ENCODE measurements at regions not wholly inside any gene's neighbourhood (a gene's known extent, or its start where the extent isn't known, plus 50 kb on each side); places are given as distances from the start of the nearest gene placed in this dataset.

GRCh38 chr13:71148396-71148795, 718.6 kb downstream of the DACH1 start:
- H3K36me3 ChIP-seq, result no peaks in the 10 kb centered on the region
- no peak overlapping the region for H3K27ac ChIP-seq
- WGBS, 2 donors, result 20 to 33% methylated on average over 1 of the region's 1 CpG
- H3K4me3 ChIP-seq, result no peak overlapping the region
- TF ChIP-seq EP300 (IDR thresholded peaks at IDR 0.05) (no peak), POLR2A (IDR thresholded peaks at IDR 0.05) (no peak), POLR2AphosphoS5 (IDR thresholded peaks at IDR 0.05) (no peak)
- TF ChIP-seq, protein P1, sequence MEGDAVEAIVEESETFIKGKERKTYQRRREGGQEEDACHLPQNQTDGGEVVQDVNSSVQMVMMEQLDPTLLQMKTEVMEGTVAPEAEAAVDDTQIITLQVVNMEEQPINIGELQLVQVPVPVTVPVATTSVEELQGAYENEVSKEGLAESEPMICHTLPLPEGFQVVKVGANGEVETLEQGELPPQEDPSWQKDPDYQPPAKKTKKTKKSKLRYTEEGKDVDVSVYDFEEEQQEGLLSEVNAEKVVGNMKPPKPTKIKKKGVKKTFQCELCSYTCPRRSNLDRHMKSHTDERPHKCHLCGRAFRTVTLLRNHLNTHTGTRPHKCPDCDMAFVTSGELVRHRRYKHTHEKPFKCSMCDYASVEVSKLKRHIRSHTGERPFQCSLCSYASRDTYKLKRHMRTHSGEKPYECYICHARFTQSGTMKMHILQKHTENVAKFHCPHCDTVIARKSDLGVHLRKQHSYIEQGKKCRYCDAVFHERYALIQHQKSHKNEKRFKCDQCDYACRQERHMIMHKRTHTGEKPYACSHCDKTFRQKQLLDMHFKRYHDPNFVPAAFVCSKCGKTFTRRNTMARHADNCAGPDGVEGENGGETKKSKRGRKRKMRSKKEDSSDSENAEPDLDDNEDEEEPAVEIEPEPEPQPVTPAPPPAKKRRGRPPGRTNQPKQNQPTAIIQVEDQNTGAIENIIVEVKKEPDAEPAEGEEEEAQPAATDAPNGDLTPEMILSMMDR (IDR thresholded peaks at IDR 0.05), result no peak
- no peaks in the 10 kb centered on the region for H3K4me1 ChIP-seq
- H3K9me3 ChIP-seq, result no peaks in the 10 kb centered on the region
- no peak for DNase-seq
- H3K27me3 ChIP-seq, result no peaks in the 10 kb centered on the region
- intact Hi-C loops (cut with DNase I), result no loop called here

- H3K9me3 ChIP-seq, result no peaks in the 10 kb centered on the region
- no peak overlapping the region for H3K4me3 ChIP-seq
- 91 to 93% methylated on average over 2 of the region's 2 CpGs for WGBS, 2 donors
- TF ChIP-seq, protein P1 (IDR thresholded peaks at IDR 0.05), result no peak
- TF ChIP-seq POLR2AphosphoS5 (IDR thresholded peaks at IDR 0.05) (no peak), EP300 (IDR thresholded peaks at IDR 0.05) (no peak), POLR2A (IDR thresholded peaks at IDR 0.05) (no peak)
- H3K4me1 ChIP-seq, result no peaks in the 10 kb centered on the region
- intact Hi-C loops (cut with DNase I), result no loop called here
- no peaks in the 10 kb centered on the region for H3K36me3 ChIP-seq
- DNase-seq, result no peak
- H3K27ac ChIP-seq, result no peak overlapping the region
- no peaks in the 10 kb centered on the region for H3K27me3 ChIP-seq
These were observed 722.1 kb downstream of the DACH1 start for GRCh38 chr13:71144883-71145282.

- no peak overlapping the region for H3K4me3 ChIP-seq
- no peak for DNase-seq
- 26 to 55% methylated on average over 2 of the region's 2 CpGs for WGBS, 2 donors
- H3K27ac ChIP-seq, result no peak overlapping the region
- intact Hi-C loops (cut with DNase I), result no loop called here
- H3K27me3 ChIP-seq, result no peaks in the 10 kb centered on the region
- no peak for TF ChIP-seq POLR2AphosphoS5 (IDR thresholded peaks at IDR 0.05)
- no peak for TF ChIP-seq EP300 (IDR thresholded peaks at IDR 0.05)
- no peak for TF ChIP-seq POLR2A (IDR thresholded peaks at IDR 0.05)
- TF ChIP-seq, protein P1 (IDR thresholded peaks at IDR 0.05), result no peak
- H3K4me1 ChIP-seq, result no peaks in the 10 kb centered on the region
- no peaks in the 10 kb centered on the region for H3K36me3 ChIP-seq
- no peaks in the 10 kb centered on the region for H3K9me3 ChIP-seq
These were observed 729.9 kb downstream of the DACH1 start for GRCh38 chr13:71137101-71137500.

GRCh38 chr13:71124230-71124629, 742.8 kb downstream of the DACH1 start:
- H3K4me3 ChIP-seq, result no peak overlapping the region
- no peaks in the 10 kb centered on the region for H3K27me3 ChIP-seq
- no peaks in the 10 kb centered on the region for H3K36me3 ChIP-seq
- H3K9me3 ChIP-seq, result no peaks in the 10 kb centered on the region
- DNase-seq, result no peak
- no peak overlapping the region for H3K27ac ChIP-seq
- H3K4me1 ChIP-seq, result no peaks in the 10 kb centered on the region
- intact Hi-C loops (cut with DNase I), result no loop called here
- TF ChIP-seq EP300 (IDR thresholded peaks at IDR 0.05), result no peak
- no peak for TF ChIP-seq POLR2A (IDR thresholded peaks at IDR 0.05)
- TF ChIP-seq, protein P1 (IDR thresholded peaks at IDR 0.05), result no peak
- no peak for TF ChIP-seq POLR2AphosphoS5 (IDR thresholded peaks at IDR 0.05)
- WGBS, 2 donors, result 84 to 94% methylated on average over 1 of the region's 1 CpG

- no peak overlapping the region for H3K27ac ChIP-seq
- WGBS, 2 donors, result 18 to 65% methylated on average over 6 of the region's 6 CpGs
- H3K27me3 ChIP-seq, result no peaks in the 10 kb centered on the region
- no peak for DNase-seq
- no peak overlapping the region for H3K4me3 ChIP-seq
- intact Hi-C loops (cut with DNase I), result no loop called here
- TF ChIP-seq, protein P1 (IDR thresholded peaks at IDR 0.05), result no peak
- TF ChIP-seq EP300 (IDR thresholded peaks at IDR 0.05), result no peak
- TF ChIP-seq POLR2AphosphoS5 (IDR thresholded peaks at IDR 0.05), result no peak
- no peak for TF ChIP-seq POLR2A (IDR thresholded peaks at IDR 0.05)
- no peaks in the 10 kb centered on the region for H3K9me3 ChIP-seq
- H3K36me3 ChIP-seq, result no peaks in the 10 kb centered on the region
- H3K4me1 ChIP-seq, result no peaks in the 10 kb centered on the region
These were observed 748.1 kb downstream of the DACH1 start for GRCh38 chr13:71118779-71119364.

Data from sigmoid colon (tissue), 6 donors.